HUES64 (cell line): ENCODE measurements at regions not wholly inside any gene's neighbourhood (a gene's known extent, or its start where the extent isn't known, plus 50 kb on each side); places are given as distances from the start of the nearest gene placed in this dataset.

ENCODE experiments used
- H3K27ac ChIP-seq: 2 replicates; pipeline ENCODE4 v1.7.0; 2013; ENCODE audit warnings: low read depth, low read length, inconsistent platforms
- H3K27me3 ChIP-seq: 2 replicates; pipeline ENCODE4 v1.6.1; 2013; ENCODE audit warnings: mild to moderate bottlenecking, low read length; ENCODE audit not compliant: insufficient read depth
- H3K36me3 ChIP-seq: 2 replicates; pipeline ENCODE4 v1.6.1; 2013; ENCODE audit warnings: mild to moderate bottlenecking, low read length; ENCODE audit not compliant: insufficient read depth
- H3K4me1 ChIP-seq: 2 replicates; pipeline ENCODE4 v1.6.1; 2013; ENCODE audit warnings: mild to moderate bottlenecking, low read length, moderate library complexity; ENCODE audit not compliant: insufficient read depth
- H3K4me3 ChIP-seq: 2 replicates; pipeline ENCODE4 v1.5.1; 2013; ENCODE audit warnings: mild to moderate bottlenecking, low read length, moderate library complexity
- H3K9ac ChIP-seq: 2 replicates; pipeline ENCODE4 v1.6.1; 2013; ENCODE audit warnings: mild to moderate bottlenecking, low read depth, low read length
- H3K9me3 ChIP-seq: 2 replicates; pipeline ENCODE4 v1.6.1; 2013; ENCODE audit warnings: low read depth, low read length; ENCODE audit not compliant: insufficient read depth
- WGBS: fragments of 150-250, 120-280 bp; methylation state at CpG from one replicate; pipeline ENCODE4 v1.1.7; 2013; ENCODE audit warnings: missing lambda C conversion rate; 5-methylcytosine and 5-hydroxymethylcytosine counted together

DNA sequence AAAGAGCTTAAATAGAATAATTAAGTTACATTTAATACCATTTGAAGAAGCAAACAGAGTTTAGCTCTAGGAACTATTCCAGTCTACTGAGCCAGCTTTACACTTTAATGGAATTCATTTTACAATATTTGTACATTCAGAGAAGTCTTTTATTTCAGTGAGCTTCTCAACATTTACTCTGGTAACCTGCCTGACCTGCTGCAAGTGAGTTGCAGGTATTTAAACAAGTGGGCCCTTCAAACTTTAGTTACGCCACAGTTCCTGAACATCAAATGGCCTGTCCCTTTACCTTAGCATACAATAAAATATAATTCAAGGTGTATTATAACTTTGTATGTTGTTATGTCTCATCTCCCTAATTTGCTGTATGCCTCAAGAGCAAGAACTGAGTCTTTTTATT is 121.6 kb upstream of the SEMA3C start:
- Histone ChIP-seq H3K9ac (no peak overlapping the region), H3K27ac (no peak overlapping the region), H3K4me1 (no peaks in the 10 kb centered on the region), H3K9me3 (no peaks in the 10 kb centered on the region), H3K27me3 (no peaks in the 10 kb centered on the region), H3K36me3 (no peaks in the 10 kb centered on the region), H3K4me3 (no peak overlapping the region)
- 100% methylated on average over 1 of the region's 1 CpG for WGBS

GRCh38 chr7:81036871-81037270 is 118.0 kb upstream of the SEMA3C start:
- Histone ChIP-seq H3K27ac (no peak overlapping the region), H3K4me3 (no peak overlapping the region), H3K36me3 (no peaks in the 10 kb centered on the region), H3K9ac (no peak overlapping the region), H3K9me3 (no peaks in the 10 kb centered on the region), H3K27me3 (no peaks in the 10 kb centered on the region), H3K4me1 (no peaks in the 10 kb centered on the region)

DNA sequence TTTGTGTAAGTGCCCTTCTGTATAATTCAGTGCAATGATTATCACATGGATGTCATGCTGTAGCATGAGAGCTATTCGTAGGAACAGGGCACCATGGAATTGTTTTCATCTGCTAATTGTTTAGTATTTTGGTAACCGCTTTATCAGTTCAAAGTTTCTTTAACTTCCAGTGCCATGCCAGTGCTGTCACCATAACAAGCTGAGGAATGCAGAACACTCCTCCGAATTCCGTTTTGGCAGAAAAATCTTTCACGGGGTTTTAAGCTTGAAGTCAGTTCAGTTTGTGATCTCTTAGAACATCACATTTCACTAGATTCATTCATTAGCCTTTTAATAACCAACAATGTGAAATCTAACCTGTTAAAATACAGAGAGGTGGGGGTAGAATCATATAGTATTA is 117.2 kb upstream of the SEMA3C start:
- Histone ChIP-seq H3K4me1 (peaks cover 4% of the 10 kb centered on the region; the same call in 1 of the 2 replicates), H3K4me3 (no peak overlapping the region), H3K9ac (no peak overlapping the region), H3K9me3 (no peaks in the 10 kb centered on the region), H3K27me3 (no peaks in the 10 kb centered on the region), H3K27ac (no peak overlapping the region), H3K36me3 (no peaks in the 10 kb centered on the region)
- WGBS = 82% methylated on average over 5 of the region's 5 CpGs

DNA sequence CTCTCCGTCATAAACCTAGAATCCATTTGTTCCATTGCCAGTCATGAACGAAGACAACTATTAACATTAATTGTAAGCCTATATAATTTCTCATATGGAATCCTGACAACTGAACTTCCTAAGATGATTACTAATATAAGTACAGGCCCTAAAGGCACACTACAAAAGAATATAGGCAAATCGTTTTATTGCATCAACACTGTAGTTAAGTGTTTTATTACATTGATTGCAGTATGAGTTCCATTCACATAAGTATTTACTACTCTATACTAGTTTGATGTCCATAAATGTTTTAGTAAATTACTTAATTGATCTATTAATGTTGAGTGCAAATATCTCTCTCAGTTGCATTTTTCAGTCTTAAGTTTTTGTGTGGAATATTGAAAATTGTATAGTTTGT is 113.1 kb upstream of the SEMA3C start:
- no peaks in the 10 kb centered on the region for H3K9me3 ChIP-seq
- H3K9ac ChIP-seq = no peak overlapping the region
- WGBS = 100% methylated on average over 2 of the region's 3 CpGs
- no peaks in the 10 kb centered on the region for H3K36me3 ChIP-seq
- H3K27ac ChIP-seq = no peak overlapping the region
- H3K4me3 ChIP-seq = no peak overlapping the region
- no peaks in the 10 kb centered on the region for H3K27me3 ChIP-seq
- H3K4me1 ChIP-seq = peaks cover 4% of the 10 kb centered on the region; the same call in 1 of the 2 replicates

DNA sequence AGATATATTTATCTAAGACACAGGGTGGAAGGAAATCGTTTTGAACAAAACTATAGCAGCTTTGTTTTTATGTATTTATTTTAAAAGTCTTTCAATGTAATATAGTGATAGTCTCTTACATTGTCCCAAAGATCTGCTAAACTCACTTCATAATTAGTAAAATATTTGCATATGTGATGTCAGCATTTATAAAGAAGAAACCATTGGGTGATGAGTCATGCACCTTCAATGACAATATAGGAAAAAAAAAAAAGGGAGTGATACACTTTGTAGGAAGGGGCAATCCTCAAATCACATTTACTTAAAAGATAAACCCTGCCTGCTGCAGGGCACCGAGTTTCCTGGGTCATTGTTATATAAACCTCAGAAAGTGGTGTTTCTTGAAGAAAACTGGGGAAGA is 112.4 kb upstream of the SEMA3C start:
- Histone ChIP-seq H3K36me3 (no peaks in the 10 kb centered on the region), H3K27ac (no peak overlapping the region), H3K9me3 (no peaks in the 10 kb centered on the region), H3K9ac (no peak overlapping the region), H3K4me1 (peaks cover 4% of the 10 kb centered on the region; the same call in 1 of the 2 replicates), H3K4me3 (no peak overlapping the region), H3K27me3 (no peaks in the 10 kb centered on the region)
- WGBS = 100% methylated on average over 1 of the region's 2 CpGs

DNA sequence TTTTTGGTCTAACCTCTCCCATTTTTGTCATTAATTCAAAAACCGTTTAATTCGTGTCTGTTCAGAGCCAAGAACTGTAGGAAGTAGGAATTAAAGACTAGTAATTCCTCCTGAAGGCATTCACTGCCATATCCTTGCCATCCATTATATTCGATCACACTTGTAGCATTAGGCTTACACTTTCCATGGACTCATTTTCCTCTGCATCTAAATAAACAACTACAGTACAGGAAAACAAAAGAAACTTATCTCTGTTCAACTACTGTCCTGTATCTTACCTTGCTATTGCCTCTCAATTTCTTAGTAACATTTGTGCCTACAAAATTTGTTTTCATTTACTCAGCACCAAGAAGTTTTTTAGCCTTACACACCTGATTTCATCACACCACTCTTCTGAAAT is 111.6 kb upstream of the SEMA3C start:
- WGBS = 93% methylated on average over 1 of the region's 3 CpGs

DNA sequence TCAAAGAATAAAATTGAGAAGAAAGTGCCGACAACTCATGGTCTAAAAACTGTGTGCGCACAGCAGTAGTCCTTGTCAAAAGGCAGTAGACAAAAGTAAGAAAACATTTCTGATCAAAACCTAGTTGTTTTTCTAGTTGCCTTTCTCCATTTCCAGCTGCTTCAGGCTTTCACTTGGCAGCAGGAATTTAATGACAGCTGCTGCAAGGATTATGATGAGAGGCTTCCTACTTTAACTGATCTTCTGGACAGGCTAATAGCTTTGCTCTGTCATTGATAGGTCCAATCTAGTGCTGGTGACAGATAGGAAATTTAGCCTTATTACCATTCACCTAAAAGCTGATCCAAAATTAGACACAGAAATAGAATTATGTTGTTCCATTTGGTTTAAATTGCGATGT is 110.7 kb upstream of the SEMA3C start:
- Histone ChIP-seq H3K9me3 (no peaks in the 10 kb centered on the region), H3K4me1 (peaks cover 4% of the 10 kb centered on the region; the same call in 1 of the 2 replicates), H3K27ac (no peak overlapping the region), H3K27me3 (no peaks in the 10 kb centered on the region), H3K9ac (no peak overlapping the region), H3K4me3 (no peak overlapping the region), H3K36me3 (no peaks in the 10 kb centered on the region)
- WGBS = 99% methylated on average over 3 of the region's 3 CpGs

More for the DNA sequence above, 111.6 kb upstream of the SEMA3C start:
- Histone ChIP-seq H3K9ac (no peak overlapping the region), H3K36me3 (no peaks in the 10 kb centered on the region), H3K27me3 (no peaks in the 10 kb centered on the region), H3K4me1 (peaks cover 4% of the 10 kb centered on the region; the same call in 1 of the 2 replicates), H3K4me3 (no peak overlapping the region), H3K27ac (no peak overlapping the region), H3K9me3 (no peaks in the 10 kb centered on the region)

GRCh38 chr7:81025360-81025759 is 106.5 kb upstream of the SEMA3C start:
- H3K4me3 ChIP-seq = no peak overlapping the region
- H3K27ac ChIP-seq = no peak overlapping the region
- H3K4me1 ChIP-seq = no peaks in the 10 kb centered on the region
- H3K9ac ChIP-seq = no peak overlapping the region
- no peaks in the 10 kb centered on the region for H3K9me3 ChIP-seq
- no peaks in the 10 kb centered on the region for H3K27me3 ChIP-seq
- no peaks in the 10 kb centered on the region for H3K36me3 ChIP-seq
- WGBS = no CpG with 5 or more reads among the region's 2 CpGs

DNA sequence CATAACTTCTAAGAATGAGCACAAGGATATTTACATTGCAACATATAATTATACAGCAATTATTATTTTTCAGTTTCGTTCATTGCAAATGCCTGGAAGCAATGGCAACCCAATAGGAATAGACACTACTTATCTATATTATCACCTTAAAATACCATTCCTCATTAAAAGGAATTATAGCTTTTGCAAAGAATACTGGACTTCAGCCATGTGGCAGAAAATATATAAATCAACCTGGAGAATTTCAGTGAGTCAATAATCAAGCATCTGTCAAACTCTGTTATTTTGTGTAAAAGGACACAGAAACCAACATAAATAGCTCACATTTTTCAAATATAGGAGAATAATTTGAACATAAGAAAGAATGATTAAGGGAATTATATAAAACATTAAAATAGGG is 96.1 kb upstream of the SEMA3C start:
- 83% methylated on average over 1 of the region's 1 CpG for WGBS
- H3K4me1 ChIP-seq = peaks cover 10% of the 10 kb centered on the region

DNA sequence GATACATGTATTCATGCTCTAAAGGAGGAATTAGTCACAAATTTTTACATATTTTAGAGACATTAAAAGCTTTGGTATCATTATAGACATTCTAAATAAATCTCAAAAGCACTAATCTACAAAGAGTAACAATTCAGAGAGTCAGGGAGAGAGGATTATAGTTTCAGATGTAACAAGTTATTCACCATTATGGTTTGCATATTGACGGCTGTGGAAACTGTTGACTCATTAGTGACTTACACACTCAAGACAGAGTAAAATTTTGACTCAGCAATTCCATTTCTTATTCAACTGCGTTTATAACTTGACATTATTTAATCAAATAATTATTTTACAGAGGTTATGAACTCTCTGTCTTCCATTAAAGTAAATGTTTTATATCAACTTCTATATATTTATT is 95.4 kb upstream of the SEMA3C start:
- Histone ChIP-seq H3K27ac (no peak overlapping the region), H3K27me3 (no peaks in the 10 kb centered on the region), H3K4me1 (peaks cover 10% of the 10 kb centered on the region), H3K9ac (no peak overlapping the region), H3K36me3 (no peaks in the 10 kb centered on the region), H3K4me3 (no peak overlapping the region), H3K9me3 (peaks cover 14% of the 10 kb centered on the region)
- 93% methylated on average over 1 of the region's 2 CpGs for WGBS

More for the DNA sequence above, 96.1 kb upstream of the SEMA3C start:
- H3K9ac ChIP-seq = no peak overlapping the region
- H3K36me3 ChIP-seq = no peaks in the 10 kb centered on the region
- H3K9me3 ChIP-seq = peaks cover 14% of the 10 kb centered on the region
- H3K27ac ChIP-seq = no peak overlapping the region
- no peaks in the 10 kb centered on the region for H3K27me3 ChIP-seq
- H3K4me3 ChIP-seq = no peak overlapping the region

- H3K9ac ChIP-seq = no peak overlapping the region
- 0 out of 2 replicates have a peak overlapping the region, but pooled peaks have one; percentile 17 for H3K27ac ChIP-seq
- WGBS = no CpG with 5 or more reads among the region's 2 CpGs
- no peaks in the 10 kb centered on the region for H3K36me3 ChIP-seq
- H3K27me3 ChIP-seq = no peaks in the 10 kb centered on the region
- no peak overlapping the region for H3K4me3 ChIP-seq
- peaks cover 14% of the 10 kb centered on the region for H3K9me3 ChIP-seq
- H3K4me1 ChIP-seq = peaks cover 10% of the 10 kb centered on the region
Observed at GRCh38 chr7:81013083-81013817, 94.4 kb upstream of the SEMA3C start.

GRCh38 chr7:81008901-81009300 is 90.0 kb upstream of the SEMA3C start:
- 96% methylated on average over 4 of the region's 4 CpGs for WGBS
- no peak overlapping the region for H3K4me3 ChIP-seq

More at GRCh38 chr7:81008901-81009300, 90.0 kb upstream of the SEMA3C start:
- Histone ChIP-seq H3K36me3 (no peaks in the 10 kb centered on the region), H3K9ac (no peak overlapping the region), H3K4me1 (peaks cover 10% of the 10 kb centered on the region), H3K27ac (no peak overlapping the region), H3K27me3 (no peaks in the 10 kb centered on the region), H3K9me3 (peaks cover 14% of the 10 kb centered on the region)
